GM13977 (cell line): ENCODE measurements at regions not wholly inside any gene's neighbourhood (a gene's known extent, or its start where the extent isn't known, plus 50 kb on each side); places are given as distances from the start of the nearest gene placed in this dataset.

Experiments
- DNase-seq: peaks from one replicate; pipeline ENCODE4 v3.0.0; 2012; ENCODE audit warnings: low spot score
- CTCF ChIP-seq: IDR thresholded peaks from 2 replicates; pipeline ENCODE4 v1.5.1; 2012; ENCODE audit warnings: mild to moderate bottlenecking, control low read depth; ENCODE audit not compliant: insufficient read depth; ENCODE audit errors: extremely low read depth, missing control alignments
- in situ Hi-C: fragments of 300-500 bp; cut with MboI; formaldehyde crosslinking; loops from one replicate; pipeline ENCODE4 v1.12.0; 2022; ENCODE audit warnings: low sequenced_read_pairs, low pct_unique_long_range_greater_than_20kb, mixed read lengths, inconsistent platforms; ENCODE audit not compliant: unreplicated experiment

GRCh38 chr10:65846541-65846940 is 1079.3 kb upstream of the LRRTM3 start:
- DNase-seq = no peak
- TF ChIP-seq CTCF = no peak
- in situ Hi-C loops = no loop called here

GRCh38 chr10:65846949-65847348 is 1078.9 kb upstream of the LRRTM3 start:
- DNase-seq = no peak
- in situ Hi-C loops = no loop called here
- no peak for TF ChIP-seq CTCF

GRCh38 chr10:65847436-65848230 is 1078.2 kb upstream of the LRRTM3 start:
- in situ Hi-C loops = no loop called here
- no peak for DNase-seq
- TF ChIP-seq CTCF = no peak

GRCh38 chr10:65858841-65859240 is 1067.0 kb upstream of the LRRTM3 start:
- in situ Hi-C loops = no loop called here
- no peak for DNase-seq
- no peak for TF ChIP-seq CTCF

GRCh38 chr10:65861249-65861648 is 1064.6 kb upstream of the LRRTM3 start:
- in situ Hi-C loops = no loop called here
- DNase-seq = peak; percentile 21
- no peak for TF ChIP-seq CTCF
